ENCODE measurements at regions not wholly inside any gene's neighbourhood (a gene's known extent, or its start where the extent isn't known, plus 50 kb on each side); places are given as distances from the start of the nearest gene placed in this dataset.
A peak's percentile ranks its signal among the peaks of the same experiment; 100 is the strongest.
"Not testable (repeated sequence)": the region's sequence is repeated elsewhere in the genome, so short reads cannot be mapped to it uniquely, and the experiment has no call there.

GRCh38 chr4:82272523-82272922 lies 101.3 kb downstream of the HNRNPD start:
- not testable (repeated sequence) for H3K4me3 ChIP-seq (ENCODE audit: low read depth, low read length); H3K9me3 ChIP-seq (ENCODE audit: control insufficient read depth, insufficient read depth, low read length); H3K27ac ChIP-seq (ENCODE audit: low read depth, low read length); H3K36me3 ChIP-seq (ENCODE audit: control insufficient read depth, insufficient read depth, low read length); DNase-seq (ENCODE audit: low read depth in 4 of 6, low spot score in 6 of 6); H3K27me3 ChIP-seq (ENCODE audit: control insufficient read depth, insufficient read depth, low read length); H3K4me1 ChIP-seq (ENCODE audit: control insufficient read depth, insufficient read depth, low read length)
- 92% methylated on average over 2 of the region's 4 CpGs for WGBS (ENCODE audit: insufficient coverage)

- 85% methylated on average over 9 of the region's 9 CpGs for WGBS (ENCODE audit: insufficient coverage)
Observed at GRCh38 chr4:82271915-82272480, 101.8 kb downstream of the HNRNPD start.

DNA sequence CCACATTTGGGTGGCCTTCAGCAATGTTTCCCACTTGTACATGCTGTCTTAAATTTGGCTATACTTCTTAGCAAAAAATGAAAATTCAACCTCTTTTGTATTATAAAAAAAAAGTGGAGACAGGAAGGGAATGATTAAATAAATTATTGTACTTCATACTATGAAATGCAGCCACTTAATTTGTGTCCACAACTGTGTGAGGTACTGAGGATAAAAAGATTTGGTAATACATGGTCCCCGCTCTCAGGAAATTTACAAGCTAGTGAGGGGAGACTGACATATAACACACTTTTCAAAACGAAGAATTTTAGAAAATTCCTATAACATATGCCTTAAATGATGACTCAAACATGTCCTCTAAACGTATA lies 105.0 kb downstream of the HNRNPD start:
- H3K4me1 ChIP-seq (ENCODE audit: control insufficient read depth, insufficient read depth, low read length), result no peaks in the 10 kb centered on the region
- no peak overlapping the region for H3K27ac ChIP-seq (ENCODE audit: low read depth, low read length)
- H3K4me3 ChIP-seq (ENCODE audit: low read depth, low read length), result no peak overlapping the region
- no peaks in the 10 kb centered on the region for H3K36me3 ChIP-seq (ENCODE audit: control insufficient read depth, insufficient read depth, low read length)
- no peaks in the 10 kb centered on the region for H3K27me3 ChIP-seq (ENCODE audit: control insufficient read depth, insufficient read depth, low read length)
- 86% methylated on average over 1 of the region's 3 CpGs for WGBS (ENCODE audit: insufficient coverage)
- DNase-seq (ENCODE audit: low read depth in 4 of 6, low spot score in 6 of 6), result no peak
- no peaks in the 10 kb centered on the region for H3K9me3 ChIP-seq (ENCODE audit: control insufficient read depth, insufficient read depth, low read length)

More at GRCh38 chr4:82271915-82272480, 101.8 kb downstream of the HNRNPD start:
- not testable (repeated sequence) for H3K4me3 ChIP-seq (ENCODE audit: low read depth, low read length); H3K27me3 ChIP-seq (ENCODE audit: control insufficient read depth, insufficient read depth, low read length); H3K36me3 ChIP-seq (ENCODE audit: control insufficient read depth, insufficient read depth, low read length); DNase-seq (ENCODE audit: low read depth in 4 of 6, low spot score in 6 of 6); H3K27ac ChIP-seq (ENCODE audit: low read depth, low read length); H3K9me3 ChIP-seq (ENCODE audit: control insufficient read depth, insufficient read depth, low read length); H3K4me1 ChIP-seq (ENCODE audit: control insufficient read depth, insufficient read depth, low read length)

DNA sequence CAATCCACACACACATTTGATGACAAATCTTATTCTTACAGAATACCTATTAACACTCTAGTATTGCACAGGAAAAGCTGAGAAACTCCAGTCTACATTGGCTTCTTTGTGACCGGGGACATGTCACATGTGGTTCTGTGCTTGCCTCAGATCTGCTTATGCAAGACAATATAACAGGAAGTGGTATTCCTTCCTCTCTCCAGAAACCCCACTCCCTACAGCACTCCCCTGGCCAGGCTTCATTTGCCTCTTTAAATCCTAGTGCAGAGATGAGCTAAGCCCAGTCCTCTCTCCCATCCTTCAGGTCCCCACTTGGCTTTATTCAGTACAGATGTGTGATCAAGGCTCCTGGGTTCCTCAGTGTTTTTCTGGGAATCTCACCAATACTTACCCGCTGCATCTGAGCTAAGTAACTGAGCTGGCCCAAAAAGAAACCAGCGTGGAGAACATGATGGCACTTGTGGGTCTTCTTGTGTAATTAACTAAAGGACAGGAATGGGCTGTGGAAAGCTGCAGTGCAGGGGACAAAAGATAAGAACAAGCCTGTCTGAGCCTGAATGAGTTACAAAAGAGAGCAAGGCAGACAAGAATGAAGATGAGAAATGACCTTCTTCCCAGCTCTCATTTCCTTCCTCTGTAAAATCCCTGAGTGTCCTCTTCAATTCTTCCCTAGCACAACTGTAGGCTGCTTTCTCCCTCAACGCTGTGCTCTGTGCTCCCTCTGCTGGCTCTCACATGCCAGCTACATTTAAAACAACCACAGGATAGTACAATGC lies 105.6 kb downstream of the HNRNPD start:
- no peaks in the 10 kb centered on the region for H3K9me3 ChIP-seq (ENCODE audit: control insufficient read depth, insufficient read depth, low read length)
- H3K36me3 ChIP-seq (ENCODE audit: control insufficient read depth, insufficient read depth, low read length), result no peaks in the 10 kb centered on the region
- no peak overlapping the region for H3K27ac ChIP-seq (ENCODE audit: low read depth, low read length)
- peak in 5 of 6 donors; percentile 56 to 96 (median 71) for DNase-seq (ENCODE audit: low read depth in 4 of 6, low spot score in 6 of 6)
- no peak overlapping the region for H3K4me3 ChIP-seq (ENCODE audit: low read depth, low read length)
- WGBS (ENCODE audit: insufficient coverage), result 42% methylated on average over 3 of the region's 4 CpGs
- H3K4me1 ChIP-seq (ENCODE audit: control insufficient read depth, insufficient read depth, low read length), result no peaks in the 10 kb centered on the region
- no peaks in the 10 kb centered on the region for H3K27me3 ChIP-seq (ENCODE audit: control insufficient read depth, insufficient read depth, low read length)

GRCh38 chr4:82267506-82267905 lies 106.3 kb downstream of the HNRNPD start:
- no peak overlapping the region for H3K4me3 ChIP-seq (ENCODE audit: low read depth, low read length)
- no peak for DNase-seq (ENCODE audit: low read depth in 4 of 6, low spot score in 6 of 6)
- H3K4me1 ChIP-seq (ENCODE audit: control insufficient read depth, insufficient read depth, low read length), result no peaks in the 10 kb centered on the region
- no peaks in the 10 kb centered on the region for H3K36me3 ChIP-seq (ENCODE audit: control insufficient read depth, insufficient read depth, low read length)
- no CpG with 5 or more reads among the region's 4 CpGs for WGBS (ENCODE audit: insufficient coverage)
- H3K27me3 ChIP-seq (ENCODE audit: control insufficient read depth, insufficient read depth, low read length), result no peaks in the 10 kb centered on the region
- no peaks in the 10 kb centered on the region for H3K9me3 ChIP-seq (ENCODE audit: control insufficient read depth, insufficient read depth, low read length)
- H3K27ac ChIP-seq (ENCODE audit: low read depth, low read length), result no peak overlapping the region

DNA sequence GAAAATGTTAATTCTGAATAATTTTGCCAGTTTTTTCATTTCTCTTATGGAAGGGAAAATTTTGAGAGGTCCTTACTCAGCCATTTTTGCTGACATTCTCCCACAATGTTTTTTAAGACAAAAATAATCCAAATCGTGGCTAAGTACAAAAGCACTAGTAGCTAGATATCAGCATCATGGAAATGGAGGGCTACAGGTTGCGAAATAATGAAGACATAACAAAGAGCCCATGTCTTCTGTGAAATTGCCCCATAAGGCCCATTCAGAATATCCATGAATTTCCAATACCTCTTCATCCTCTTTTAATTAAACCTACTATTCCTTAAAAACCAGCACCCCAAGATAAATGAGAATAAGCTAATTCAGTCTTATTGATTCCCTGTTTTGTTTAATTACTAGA lies 107.4 kb downstream of the HNRNPD start:
- no peaks in the 10 kb centered on the region for H3K27me3 ChIP-seq (ENCODE audit: control insufficient read depth, insufficient read depth, low read length)
- no peaks in the 10 kb centered on the region for H3K9me3 ChIP-seq (ENCODE audit: control insufficient read depth, insufficient read depth, low read length)
- no peak overlapping the region for H3K27ac ChIP-seq (ENCODE audit: low read depth, low read length)
- H3K4me1 ChIP-seq (ENCODE audit: control insufficient read depth, insufficient read depth, low read length), result no peaks in the 10 kb centered on the region
- H3K36me3 ChIP-seq (ENCODE audit: control insufficient read depth, insufficient read depth, low read length), result no peaks in the 10 kb centered on the region
- DNase-seq (ENCODE audit: low read depth in 4 of 6, low spot score in 6 of 6), result no peak
- WGBS (ENCODE audit: insufficient coverage), result 40% methylated on average over 1 of the region's 2 CpGs
- no peak overlapping the region for H3K4me3 ChIP-seq (ENCODE audit: low read depth, low read length)

GRCh38 chr4:82261084-82261483 lies 112.7 kb downstream of the HNRNPD start:
- Histone ChIP-seq H3K9me3 (ENCODE audit: control insufficient read depth, insufficient read depth, low read length) (no peaks in the 10 kb centered on the region), H3K27ac (ENCODE audit: low read depth, low read length) (no peak overlapping the region), H3K4me1 (ENCODE audit: control insufficient read depth, insufficient read depth, low read length) (no peaks in the 10 kb centered on the region), H3K36me3 (ENCODE audit: control insufficient read depth, insufficient read depth, low read length) (no peaks in the 10 kb centered on the region), H3K27me3 (ENCODE audit: control insufficient read depth, insufficient read depth, low read length) (no peaks in the 10 kb centered on the region), H3K4me3 (ENCODE audit: low read depth, low read length) (no peak overlapping the region)
- no CpG with 5 or more reads among the region's 2 CpGs for WGBS (ENCODE audit: insufficient coverage)
- DNase-seq (ENCODE audit: low read depth in 4 of 6, low spot score in 6 of 6), result no peak

- no peaks in the 10 kb centered on the region for H3K9me3 ChIP-seq (ENCODE audit: control insufficient read depth, insufficient read depth, low read length)
- DNase-seq (ENCODE audit: low read depth in 4 of 6, low spot score in 6 of 6), result no peak
- no peaks in the 10 kb centered on the region for H3K27me3 ChIP-seq (ENCODE audit: control insufficient read depth, insufficient read depth, low read length)
- no peak overlapping the region for H3K27ac ChIP-seq (ENCODE audit: low read depth, low read length)
- H3K4me3 ChIP-seq (ENCODE audit: low read depth, low read length), result no peak overlapping the region
- H3K36me3 ChIP-seq (ENCODE audit: control insufficient read depth, insufficient read depth, low read length), result no peaks in the 10 kb centered on the region
- no peaks in the 10 kb centered on the region for H3K4me1 ChIP-seq (ENCODE audit: control insufficient read depth, insufficient read depth, low read length)
Observed at GRCh38 chr4:82260632-82261031, 113.2 kb downstream of the HNRNPD start.

GRCh38 chr4:82256718-82257117 lies 117.1 kb downstream of the HNRNPD start:
- Histone ChIP-seq H3K36me3 (ENCODE audit: control insufficient read depth, insufficient read depth, low read length) (no peaks in the 10 kb centered on the region), H3K4me3 (ENCODE audit: low read depth, low read length) (no peak overlapping the region), H3K4me1 (ENCODE audit: control insufficient read depth, insufficient read depth, low read length) (no peaks in the 10 kb centered on the region), H3K27me3 (ENCODE audit: control insufficient read depth, insufficient read depth, low read length) (no peaks in the 10 kb centered on the region), H3K9me3 (ENCODE audit: control insufficient read depth, insufficient read depth, low read length) (no peaks in the 10 kb centered on the region), H3K27ac (ENCODE audit: low read depth, low read length) (no peak overlapping the region)
- WGBS (ENCODE audit: insufficient coverage), result no CpG with 5 or more reads among the region's 2 CpGs
- no peak for DNase-seq (ENCODE audit: low read depth in 4 of 6, low spot score in 6 of 6)

DNA sequence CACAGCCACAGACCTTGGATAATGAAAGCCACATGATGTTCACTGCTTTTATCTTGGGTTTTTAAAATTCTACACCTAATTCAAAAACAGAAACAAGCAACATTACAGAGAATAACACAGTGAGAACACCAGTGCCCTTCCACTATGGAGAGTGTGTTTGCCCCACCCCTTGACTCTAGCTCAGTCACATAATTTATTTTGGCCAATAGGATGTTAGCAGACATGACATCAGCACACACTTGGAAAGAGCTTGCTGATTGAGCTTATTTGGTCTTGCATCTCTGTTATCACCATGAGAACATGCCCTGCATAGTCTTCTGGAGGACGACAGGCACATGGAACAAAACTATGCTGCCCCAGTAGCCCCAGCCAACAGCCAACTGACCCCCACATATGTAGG lies 118.1 kb downstream of the HNRNPD start:
- Histone ChIP-seq H3K4me3 (ENCODE audit: low read depth, low read length) (no peak overlapping the region), H3K4me1 (ENCODE audit: control insufficient read depth, insufficient read depth, low read length) (no peaks in the 10 kb centered on the region), H3K9me3 (ENCODE audit: control insufficient read depth, insufficient read depth, low read length) (no peaks in the 10 kb centered on the region), H3K27ac (ENCODE audit: low read depth, low read length) (no peak overlapping the region), H3K27me3 (ENCODE audit: control insufficient read depth, insufficient read depth, low read length) (no peaks in the 10 kb centered on the region), H3K36me3 (ENCODE audit: control insufficient read depth, insufficient read depth, low read length) (no peaks in the 10 kb centered on the region)
- no peak for DNase-seq (ENCODE audit: low read depth in 4 of 6, low spot score in 6 of 6)
- 80% methylated on average over 1 of the region's 1 CpG for WGBS (ENCODE audit: insufficient coverage)

Measured in spinal cord (tissue), 9 donors.